ENCODE measurements at regions not wholly inside any gene's neighbourhood (a gene's known extent, or its start where the extent isn't known, plus 50 kb on each side); places are given as distances from the start of the nearest gene placed in this dataset.

DNA sequence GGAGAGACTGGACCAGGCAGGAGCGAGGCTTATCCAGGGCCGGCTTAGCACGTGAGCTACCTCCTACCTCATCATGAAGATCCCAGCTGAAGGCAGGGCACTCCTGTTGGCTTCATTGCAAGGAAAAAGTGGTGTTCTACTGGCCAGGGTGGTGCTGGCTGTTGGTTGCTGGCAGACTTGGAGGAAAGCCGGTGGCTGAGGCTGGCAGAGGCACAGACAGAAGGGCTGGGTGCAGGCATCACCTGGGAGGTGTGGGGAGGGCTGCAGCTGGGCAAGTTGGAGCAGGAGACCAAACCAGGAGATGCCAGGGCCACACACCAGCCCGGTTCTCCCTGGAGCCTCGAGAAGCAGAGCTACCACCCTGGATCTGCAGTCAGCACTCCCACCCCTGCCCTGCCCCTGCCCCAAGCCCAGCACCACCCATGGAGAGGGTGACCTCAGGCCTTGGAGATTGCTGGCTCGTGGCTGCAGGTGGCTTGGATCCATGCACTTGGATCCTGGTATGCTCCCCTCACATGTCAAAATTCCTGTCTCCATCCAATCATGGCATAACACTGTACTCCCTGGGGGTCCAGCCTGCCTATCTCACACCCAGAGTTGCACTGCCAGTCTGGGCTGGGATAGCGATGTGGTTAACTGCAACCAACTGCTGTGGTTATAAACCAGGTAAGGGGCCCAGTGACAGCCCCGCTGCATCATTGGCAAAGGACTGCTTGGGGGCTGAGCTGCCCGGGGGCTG lies 49.7 kb downstream of the GLI2 start:
- TF ChIP-seq, protein P1, sequence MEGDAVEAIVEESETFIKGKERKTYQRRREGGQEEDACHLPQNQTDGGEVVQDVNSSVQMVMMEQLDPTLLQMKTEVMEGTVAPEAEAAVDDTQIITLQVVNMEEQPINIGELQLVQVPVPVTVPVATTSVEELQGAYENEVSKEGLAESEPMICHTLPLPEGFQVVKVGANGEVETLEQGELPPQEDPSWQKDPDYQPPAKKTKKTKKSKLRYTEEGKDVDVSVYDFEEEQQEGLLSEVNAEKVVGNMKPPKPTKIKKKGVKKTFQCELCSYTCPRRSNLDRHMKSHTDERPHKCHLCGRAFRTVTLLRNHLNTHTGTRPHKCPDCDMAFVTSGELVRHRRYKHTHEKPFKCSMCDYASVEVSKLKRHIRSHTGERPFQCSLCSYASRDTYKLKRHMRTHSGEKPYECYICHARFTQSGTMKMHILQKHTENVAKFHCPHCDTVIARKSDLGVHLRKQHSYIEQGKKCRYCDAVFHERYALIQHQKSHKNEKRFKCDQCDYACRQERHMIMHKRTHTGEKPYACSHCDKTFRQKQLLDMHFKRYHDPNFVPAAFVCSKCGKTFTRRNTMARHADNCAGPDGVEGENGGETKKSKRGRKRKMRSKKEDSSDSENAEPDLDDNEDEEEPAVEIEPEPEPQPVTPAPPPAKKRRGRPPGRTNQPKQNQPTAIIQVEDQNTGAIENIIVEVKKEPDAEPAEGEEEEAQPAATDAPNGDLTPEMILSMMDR (IDR thresholded peaks at IDR 0.05; ENCODE audit: insufficient read depth, low read length, poor library complexity, severe bottlenecking), result no peak
- H3K27me3 ChIP-seq (replicated peaks; ENCODE audit: control insufficient read depth, insufficient read depth, low read length), result peaks cover 2% of the 10 kb centered on the region; the same call in 1 of the 2 replicates
- H3K4me3 ChIP-seq (replicated peaks; ENCODE audit: low read depth, low read length), result no peak overlapping the region
- DNase-seq (ENCODE audit: extremely low read depth, insufficient read length), result no peak
- no peaks in the 10 kb centered on the region for H3K36me3 ChIP-seq (ENCODE audit: control insufficient read depth, insufficient read depth, low read length)

DNA sequence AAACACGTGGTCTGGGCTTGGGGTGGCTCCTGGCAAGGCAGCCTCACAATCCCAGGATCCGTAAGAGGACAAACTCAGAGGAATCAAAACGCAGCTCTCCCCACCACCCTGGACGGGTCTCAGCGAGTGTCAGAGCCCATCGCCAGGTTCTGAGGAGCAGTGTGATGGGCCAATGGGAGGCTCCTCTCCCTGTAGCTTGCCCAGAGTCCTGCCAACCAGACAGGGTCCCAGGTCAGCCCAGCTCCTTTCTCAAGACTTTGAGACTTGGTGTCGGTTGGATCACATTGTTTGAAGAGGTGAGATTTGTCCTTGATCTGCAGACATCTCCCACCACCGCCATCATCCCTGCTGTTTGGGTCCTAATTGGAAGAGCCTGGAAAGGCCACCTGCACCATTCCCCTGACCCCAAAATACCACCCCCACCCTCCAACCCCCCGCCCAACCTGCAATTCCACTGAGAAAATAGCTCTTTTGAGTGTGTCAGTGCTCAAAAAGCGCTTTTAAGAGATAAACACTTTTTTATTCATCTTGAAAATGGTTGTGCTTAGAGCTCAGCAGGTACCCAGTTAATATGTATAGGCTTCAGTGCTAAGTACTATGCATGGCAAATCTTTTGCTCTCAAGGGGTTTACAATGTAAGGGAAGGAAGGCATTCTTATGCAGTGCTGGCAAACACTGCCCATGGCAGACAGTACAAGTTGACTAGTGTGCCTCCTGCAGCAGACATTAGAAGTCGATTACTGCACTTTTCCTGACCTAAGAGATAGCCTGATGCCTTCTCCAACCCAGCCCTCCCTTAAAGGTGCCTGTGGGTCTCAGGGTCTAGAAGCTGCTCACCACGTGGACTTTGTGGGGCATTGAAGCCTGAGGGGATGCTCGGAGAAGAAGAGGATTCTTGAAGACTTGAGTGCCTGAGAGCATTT lies 50.6 kb downstream of the GLI2 start:
- Histone ChIP-seq H3K4me3 (replicated peaks; ENCODE audit: low read depth, low read length) (no peak overlapping the region), H3K27me3 (replicated peaks; ENCODE audit: control insufficient read depth, insufficient read depth, low read length) (peaks cover 2% of the 10 kb centered on the region; the same call in 1 of the 2 replicates), H3K36me3 (ENCODE audit: control insufficient read depth, insufficient read depth, low read length) (no peaks in the 10 kb centered on the region)
- TF ChIP-seq, protein P1 (IDR thresholded peaks at IDR 0.05; ENCODE audit: insufficient read depth, low read length, poor library complexity, severe bottlenecking), result no peak
- no peak for DNase-seq (ENCODE audit: extremely low read depth, insufficient read length)

DNA sequence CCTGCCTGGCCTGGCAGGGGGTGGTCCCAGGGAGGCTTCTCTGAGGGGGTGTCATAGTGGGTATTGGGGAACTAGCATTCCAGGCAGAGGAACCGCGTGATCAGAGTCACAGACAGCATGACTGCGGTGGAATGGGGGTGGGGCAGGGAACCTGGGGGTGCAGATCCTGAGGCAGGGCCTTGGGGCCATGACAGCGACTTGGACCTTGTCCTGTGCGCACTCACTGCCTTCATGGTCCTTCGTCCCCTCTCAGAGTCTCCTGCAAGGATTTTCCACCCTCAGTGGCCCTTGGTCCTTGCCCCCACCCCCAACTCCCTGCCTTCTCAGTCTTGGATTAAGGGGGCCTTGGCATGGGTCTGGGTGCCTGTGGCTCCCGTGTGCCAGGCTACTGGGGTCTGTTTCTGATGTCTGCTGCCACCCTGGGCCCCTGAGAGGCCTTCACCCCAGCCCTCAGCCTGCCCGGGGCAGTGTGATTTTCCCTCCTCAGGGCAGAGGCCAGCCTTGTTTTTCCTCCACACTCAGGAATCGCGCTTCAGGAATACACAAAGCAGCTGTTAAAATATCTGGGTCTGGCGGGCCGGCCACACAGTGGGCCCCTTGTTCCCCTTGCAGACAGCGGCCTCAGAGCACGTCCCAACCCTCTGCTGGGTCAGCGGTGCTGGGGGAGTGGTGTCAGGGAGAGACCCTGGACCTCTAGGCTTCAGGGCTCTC lies 51.6 kb downstream of the GLI2 start:
- Histone ChIP-seq H3K4me3 (replicated peaks; ENCODE audit: low read depth, low read length) (no peak overlapping the region), H3K27me3 (replicated peaks; ENCODE audit: control insufficient read depth, insufficient read depth, low read length) (peaks cover 3% of the 10 kb centered on the region; the same call in 1 of the 2 replicates), H3K36me3 (ENCODE audit: control insufficient read depth, insufficient read depth, low read length) (no peaks in the 10 kb centered on the region)
- DNase-seq (ENCODE audit: extremely low read depth, insufficient read length), result no peak
- TF ChIP-seq, protein P1 (IDR thresholded peaks at IDR 0.05; ENCODE audit: insufficient read depth, low read length, poor library complexity, severe bottlenecking), result no peak

DNA sequence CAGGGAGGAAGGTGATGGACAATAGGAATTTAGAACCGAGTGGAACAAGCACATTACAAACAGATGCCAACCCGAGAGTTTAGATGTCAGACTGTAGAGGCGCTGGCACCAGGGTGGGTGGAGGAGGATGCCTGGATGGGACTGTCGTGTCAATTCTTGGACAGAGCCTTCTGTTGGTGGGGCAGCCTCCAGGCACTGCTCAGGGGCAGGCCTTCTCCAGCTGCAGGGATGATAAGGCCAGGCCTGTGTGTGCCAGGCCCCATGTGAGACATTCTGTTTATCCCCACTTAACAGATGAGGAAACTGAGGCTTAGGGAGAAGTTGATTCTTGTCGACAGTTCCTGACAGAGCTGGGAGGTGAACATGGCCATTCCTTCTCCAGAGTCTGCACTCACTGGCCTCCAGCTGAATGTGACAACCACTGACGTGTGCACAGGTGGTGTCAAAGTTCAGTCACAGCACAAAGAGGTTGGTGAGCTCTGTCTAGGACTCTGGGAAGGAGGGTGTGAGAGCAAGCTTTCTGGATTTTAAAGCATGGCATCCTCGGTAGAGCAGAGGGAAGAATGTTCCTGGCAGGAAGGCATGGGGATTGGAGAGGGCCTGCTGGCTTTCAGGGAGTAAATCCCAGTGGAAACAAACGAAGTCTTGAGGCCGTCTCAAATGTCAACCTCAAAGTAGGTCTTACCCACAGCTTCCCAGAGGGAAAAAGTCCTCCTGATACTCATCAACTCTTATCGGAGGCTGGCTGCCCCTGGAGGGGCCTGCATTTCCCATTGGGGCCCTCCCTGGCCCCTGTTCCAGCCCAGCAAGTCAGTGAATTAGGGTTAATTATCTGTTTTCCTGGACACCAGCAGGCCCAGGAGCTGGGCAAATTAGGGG lies 52.4 kb downstream of the GLI2 start:
- Histone ChIP-seq H3K4me3 (replicated peaks; ENCODE audit: low read depth, low read length) (no peak overlapping the region), H3K27me3 (replicated peaks; ENCODE audit: control insufficient read depth, insufficient read depth, low read length) (peaks cover 3% of the 10 kb centered on the region; the same call in 1 of the 2 replicates), H3K36me3 (ENCODE audit: control insufficient read depth, insufficient read depth, low read length) (no peaks in the 10 kb centered on the region)
- DNase-seq (ENCODE audit: extremely low read depth, insufficient read length), result no peak
- TF ChIP-seq, protein P1 (IDR thresholded peaks at IDR 0.05; ENCODE audit: insufficient read depth, low read length, poor library complexity, severe bottlenecking), result no peak

Measured in GM06990 (cell line).